Activated CD4-positive, CD25-positive, alpha-beta regulatory T cell (primary cell): ENCODE measurements at regions not wholly inside any gene's neighbourhood (a gene's known extent, or its start where the extent isn't known, plus 50 kb on each side); places are given as distances from the start of the nearest gene placed in this dataset.

Experiments used
- DNase-seq, 4 experiments: peaks; one replicate each; lab custom pipeline; 2025; lab: John Stamatoyannopoulos, UW

DNA sequence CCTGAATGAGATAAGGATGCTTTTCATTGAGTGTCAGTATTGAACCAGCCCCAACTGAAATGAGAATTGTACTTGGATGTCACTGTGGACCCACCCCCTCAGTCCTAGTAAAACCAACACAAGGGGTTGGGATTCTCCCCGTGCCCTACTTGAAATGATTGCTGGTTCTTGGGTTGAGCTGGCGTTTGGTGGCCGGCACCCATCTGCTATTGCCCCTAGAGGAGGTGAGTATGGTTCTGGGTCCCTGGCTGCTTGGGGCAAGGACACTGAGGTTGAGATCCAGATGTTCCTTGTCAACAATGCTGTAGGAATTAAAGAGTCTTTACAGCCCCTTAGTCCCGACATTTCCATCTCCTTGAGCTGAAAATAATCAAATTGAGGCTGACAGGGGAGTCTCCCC, 170.0 kb upstream of the ZNF32 start:
- no peak for DNase-seq

DNA sequence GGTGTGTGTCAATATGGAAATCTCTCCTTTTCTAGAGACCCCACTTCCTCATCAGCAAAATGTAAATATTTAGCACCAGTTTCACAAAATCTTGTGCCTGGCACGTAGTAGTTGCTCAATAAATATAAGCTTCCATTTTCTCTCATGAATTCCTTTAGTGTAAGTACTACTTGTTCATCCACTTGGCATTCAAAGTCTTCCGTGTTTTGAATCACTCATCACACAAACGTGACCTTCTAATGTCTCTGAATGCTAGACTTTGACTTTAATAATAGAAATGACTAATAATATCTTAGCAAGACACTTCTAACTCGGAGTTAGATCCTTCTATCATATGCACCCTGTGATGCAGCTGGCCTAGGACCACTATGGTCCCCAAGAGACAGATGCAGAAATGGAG, 168.7 kb upstream of the ZNF32 start:
- DNase-seq = no peak

DNA sequence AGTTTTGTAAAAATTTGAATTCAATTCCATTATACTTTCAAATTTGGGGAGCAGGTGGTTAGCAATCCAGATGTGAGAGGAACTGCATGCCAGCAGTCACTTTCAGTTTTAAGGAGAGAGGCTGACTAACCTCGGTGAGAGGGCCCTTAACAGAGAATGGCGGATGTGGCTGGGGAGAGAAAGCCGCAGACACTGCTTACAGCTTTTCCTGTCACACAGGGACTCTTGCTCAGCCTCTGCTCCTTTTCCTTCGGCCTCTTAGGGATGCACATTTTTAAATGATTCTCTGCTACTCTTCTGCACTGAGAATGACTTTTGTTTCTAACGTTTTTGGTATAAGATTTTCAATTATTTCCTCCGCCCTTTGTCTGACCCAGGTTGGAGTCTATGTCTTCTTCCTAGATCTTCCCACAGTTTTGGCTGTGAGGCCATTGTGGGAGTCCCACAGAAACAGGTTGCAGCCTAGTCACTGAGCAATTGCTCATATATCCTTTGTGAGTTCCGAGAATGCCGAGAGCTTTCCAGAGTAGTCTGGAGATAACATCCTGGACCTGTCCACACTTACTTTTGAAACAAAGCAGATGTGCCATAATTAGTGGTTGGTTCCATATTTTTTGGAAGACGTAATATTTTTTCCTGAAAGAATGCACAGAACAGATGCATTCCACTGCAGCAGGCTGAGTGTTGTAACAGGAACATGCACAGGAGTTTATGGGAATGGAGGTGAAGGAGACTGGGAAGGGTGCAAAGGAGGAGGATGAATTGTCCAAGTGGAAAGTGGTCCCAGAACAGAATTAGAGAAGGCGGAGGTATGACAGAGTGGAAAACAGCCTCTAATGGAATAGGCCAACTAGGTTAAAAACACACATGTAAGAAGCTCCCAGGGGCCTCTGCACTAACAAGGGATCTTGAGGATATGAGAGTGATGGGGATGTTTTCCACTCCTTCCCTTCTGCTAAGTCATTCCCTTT, 168.0 kb upstream of the ZNF32 start:
- DNase-seq = peak in 3 of 4 experiments; percentile 17 to 24 (median 20)

DNA sequence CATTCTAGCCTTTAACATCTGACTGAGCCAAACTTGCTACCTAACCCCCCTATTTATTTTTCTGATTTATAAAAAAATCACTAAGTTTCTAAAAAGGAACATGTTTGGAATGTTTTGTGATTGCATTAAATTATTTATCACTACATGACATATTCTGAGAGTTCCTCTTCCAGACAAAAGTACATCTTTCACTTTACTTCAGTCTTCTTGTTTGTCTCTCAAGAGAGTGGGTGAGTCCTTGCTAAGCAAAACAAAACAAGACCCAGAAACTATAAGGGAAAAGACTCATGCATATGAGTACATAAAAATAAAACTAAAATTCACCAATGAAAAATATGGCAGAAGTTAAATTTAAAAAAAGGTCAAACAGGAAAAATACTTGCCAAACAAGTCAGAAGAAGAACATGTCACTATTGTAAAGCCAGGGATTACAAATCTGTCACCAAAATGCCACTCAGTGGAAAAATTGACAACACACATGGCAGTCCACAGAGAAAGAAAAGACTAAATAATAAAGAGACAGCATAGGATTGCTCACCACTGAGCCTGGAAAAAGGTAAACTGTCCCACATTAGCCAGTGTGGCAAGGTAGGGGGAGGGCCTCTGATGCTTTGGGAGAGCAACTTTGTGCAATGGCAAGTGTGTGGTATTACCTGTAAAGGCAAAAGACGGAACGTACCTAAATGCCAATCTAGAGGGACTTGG, 166.7 kb upstream of the ZNF32 start:
- no peak for DNase-seq

DNA sequence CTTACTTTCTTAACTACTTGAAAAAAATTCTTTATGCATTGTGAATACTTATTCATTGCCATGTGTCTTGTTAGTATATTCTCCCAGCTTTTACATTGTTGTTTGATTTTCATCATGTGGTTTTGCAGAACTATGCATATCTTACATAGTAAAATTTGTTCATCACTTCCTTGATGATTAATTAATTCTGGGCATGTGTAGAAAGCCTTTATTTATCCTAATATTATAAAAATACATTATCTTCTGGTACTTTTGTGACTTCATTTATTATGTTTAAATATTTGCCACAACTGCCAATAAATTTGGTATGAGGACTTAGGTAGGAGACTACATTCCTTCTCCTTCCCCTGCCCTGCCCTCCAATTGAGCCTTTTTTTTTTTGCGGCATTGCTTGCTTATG, 166.0 kb upstream of the ZNF32 start:
- no peak for DNase-seq

DNA sequence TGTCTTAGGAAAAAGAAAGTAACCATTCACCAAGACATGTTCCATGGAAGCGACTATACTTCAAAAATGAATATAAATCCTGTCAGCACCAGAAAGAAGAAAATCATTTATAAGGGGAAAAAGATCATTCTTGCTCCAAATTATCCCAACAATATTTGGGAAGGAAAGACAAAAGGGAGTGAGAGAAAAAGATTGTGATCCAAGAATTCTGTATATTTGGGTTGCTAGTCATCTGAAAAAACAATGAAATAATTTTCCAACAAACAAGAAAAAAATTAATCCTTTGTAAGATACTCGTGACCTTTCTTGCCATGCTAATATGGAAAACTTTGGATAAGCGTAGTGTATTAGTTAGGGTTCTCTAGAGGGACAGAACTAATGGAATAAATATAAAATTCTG, 163.2 kb upstream of the ZNF32 start:
- no peak for DNase-seq

DNA sequence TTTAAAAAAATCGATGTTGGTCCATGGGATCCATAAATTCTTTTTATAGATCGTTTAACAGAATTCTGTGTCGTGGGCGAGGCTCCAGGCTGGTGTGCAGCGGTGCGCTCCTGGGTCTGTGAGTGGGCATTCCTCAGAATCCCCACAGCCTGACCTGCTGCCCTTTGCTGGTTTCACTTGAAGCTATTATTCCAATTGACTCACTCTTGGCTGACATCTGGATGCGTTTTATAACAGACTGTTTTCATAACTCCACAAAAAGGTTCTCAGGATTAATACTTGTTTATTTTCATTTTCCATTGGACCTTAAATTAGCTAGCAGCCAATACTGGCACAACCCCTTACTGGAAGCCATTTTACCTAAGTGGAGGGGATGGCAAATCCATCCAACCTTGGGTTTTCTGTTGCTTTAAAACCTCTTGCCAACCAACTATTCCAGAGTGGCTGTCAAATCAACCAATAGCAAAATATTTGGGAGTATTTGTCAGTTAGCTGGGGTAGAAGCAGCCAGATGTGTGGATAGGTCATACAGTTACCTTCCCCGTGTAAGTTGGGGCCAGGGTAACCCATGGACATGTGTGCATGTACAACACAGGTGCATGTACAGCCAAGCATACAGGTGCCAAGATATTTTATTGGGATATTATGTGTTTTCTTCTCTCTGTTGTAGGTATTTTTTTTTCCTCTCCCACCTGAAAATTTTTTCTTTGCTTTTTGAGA, 160.7 kb upstream of the ZNF32 start:
- no peak for DNase-seq

DNA sequence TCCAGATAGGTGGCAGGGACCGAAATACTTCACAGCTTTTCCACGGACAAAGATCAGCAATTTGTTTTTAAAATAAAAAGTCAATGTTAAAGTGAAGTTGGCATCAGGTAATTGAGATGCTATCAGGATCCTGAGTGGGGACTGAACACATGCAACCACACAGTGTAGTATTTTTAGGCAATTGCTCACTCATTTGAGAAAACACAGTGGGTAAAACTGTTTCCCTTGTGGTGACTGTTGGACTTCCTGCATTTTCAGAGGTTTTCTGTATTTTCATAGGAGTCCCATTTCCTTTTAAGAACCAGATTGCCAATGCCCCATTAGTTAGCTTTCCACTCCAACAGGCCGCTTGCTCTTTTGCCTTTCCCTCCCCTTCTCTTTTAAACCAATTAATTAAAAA, 159.5 kb upstream of the ZNF32 start:
- no peak for DNase-seq

DNA sequence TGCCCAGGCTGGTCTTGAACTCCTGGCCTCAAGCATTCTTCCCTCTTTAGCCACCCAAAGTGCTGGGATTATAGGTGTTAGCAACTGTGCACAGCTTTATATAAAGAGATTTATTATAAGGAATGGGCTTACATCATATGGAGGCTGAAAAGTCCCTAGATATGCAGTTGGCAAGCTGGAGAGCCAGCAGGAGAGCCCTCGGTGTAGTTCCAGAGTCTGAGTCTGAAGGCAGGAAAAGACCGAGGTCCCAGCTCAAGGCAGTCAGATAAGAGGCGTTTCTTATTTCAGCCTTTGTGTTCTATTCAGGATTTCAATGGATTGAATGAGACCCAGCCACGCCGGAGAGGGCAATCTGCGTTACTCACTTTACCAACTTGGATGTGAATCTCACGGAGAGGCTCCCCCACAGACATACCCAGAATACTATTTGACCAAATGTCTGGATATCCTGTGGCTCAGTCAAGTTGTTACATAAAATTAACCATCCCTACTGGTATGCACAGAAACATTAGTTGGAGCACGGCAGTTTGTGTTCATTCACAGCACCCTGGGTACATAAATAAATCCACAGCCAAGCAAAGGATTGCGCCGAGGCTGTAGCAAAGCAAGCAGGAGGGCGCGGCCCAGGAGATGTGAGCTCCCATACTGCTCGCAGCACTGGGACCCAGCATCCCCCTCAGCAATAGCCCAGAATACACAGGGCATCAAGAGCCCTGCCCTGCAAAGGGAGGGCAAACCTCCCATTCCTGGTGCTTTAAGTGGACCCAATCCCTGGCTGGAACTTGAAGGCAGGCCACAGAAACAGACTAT, 158.4 kb upstream of the ZNF32 start:
- DNase-seq = no peak

DNA sequence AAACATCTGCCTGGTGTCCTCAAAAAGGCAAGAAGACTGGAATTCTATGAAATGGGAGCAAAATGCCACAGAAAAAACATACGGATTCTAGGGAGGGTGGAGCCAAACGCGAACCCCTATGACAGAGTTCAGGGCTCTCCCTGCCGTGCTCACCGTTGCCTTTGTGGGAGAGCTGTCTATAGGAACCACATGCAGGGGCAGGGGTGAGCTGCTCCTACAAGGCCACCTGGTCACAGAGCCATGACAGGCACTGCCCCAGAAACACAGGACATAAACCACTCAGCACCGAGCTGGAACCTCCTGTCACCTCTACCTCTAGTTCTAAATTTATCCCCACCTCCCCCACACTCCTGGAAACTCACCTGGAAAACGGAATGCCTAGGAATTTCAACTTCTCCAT, 155.1 kb upstream of the ZNF32 start:
- DNase-seq = no peak

DNA sequence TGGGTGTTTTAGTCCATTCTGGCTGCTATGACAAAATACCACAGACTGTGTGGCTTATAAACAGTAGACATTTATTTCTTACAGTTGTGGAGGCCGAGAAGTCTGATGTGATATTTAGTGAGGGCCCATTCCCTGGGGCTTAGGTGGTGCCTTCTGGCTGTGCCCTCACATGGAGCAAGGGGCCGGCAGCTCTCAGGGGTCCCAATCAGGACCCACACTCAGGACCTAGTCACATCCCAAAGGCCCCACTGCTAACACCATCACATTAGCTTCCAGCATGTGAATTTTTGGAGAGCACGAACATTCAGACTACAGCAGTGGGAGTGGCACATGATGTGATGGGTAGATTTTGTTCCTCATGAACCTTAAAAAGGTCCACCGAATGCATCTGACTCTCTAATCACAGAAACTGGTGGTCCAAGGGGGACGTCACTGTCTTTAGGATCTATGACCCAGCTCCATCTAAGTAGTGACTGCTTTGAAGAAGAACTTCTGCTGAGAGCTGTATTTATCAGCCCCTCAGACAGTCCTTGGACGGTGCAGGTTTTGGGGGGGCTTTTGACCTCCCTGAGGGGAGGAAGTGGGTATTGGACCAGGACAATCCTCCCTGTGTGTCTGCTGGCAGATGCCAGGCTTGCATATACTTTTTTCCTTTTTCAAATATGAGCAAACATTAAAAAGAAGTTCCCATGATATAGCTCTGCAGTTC, 154.5 kb upstream of the ZNF32 start:
- DNase-seq = no peak

DNA sequence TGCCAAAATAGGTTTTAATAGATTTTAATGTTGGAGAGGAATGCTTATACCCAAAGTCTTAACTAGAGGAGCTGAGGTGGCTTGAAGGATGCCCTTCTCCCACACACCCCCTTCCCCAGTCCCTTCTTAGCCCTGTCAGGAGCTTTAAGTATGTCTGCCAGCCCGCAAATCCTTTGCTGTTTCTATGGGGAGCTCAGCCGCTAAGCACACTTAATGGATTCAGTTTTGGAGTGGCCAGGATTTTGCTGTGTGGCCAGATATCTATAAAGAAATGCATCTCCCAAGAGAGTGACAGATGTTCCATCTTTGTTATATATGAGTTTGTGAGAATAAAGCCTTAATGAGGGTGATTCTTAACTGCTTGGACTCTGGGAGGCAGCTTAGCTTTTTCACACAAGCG, 152.9 kb upstream of the ZNF32 start:
- no peak for DNase-seq

DNA sequence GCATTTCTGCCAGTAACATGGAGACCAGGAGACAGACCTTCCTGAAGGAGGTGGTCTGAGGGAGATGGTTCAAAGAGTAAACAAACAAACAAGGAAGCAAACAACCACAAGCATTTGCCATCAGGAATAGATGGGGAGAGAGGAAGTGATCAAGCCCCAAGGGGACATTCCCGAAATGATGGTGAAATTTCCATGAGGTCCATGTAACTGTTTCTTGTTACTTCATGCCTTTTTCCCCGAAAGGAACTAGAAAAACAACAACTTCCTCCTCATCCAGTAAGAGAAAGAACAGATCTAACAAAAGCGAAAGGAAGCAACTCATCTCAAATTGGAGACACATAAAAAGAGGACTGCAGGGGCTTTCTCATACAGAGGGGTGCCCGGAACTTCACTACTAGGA, 152.5 kb upstream of the ZNF32 start:
- no peak for DNase-seq

DNA sequence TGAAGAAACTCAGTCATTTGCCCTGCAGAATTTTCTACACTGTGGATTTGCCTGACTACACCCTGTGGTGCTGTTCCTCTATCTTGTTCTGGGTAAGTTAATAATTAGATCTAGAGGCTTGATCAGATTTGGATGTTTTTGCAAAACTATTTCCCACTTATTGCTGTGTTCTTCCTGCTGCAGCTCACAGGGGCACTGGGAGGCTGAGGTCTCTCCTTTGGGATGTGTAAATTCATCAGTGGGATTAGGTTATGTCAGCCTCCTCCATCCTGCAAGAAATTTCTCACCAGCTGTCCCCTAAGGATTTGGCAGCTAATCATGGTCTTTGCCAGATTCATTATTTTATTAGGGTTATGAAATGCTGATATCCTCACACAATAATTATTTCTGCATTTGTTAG, 148.1 kb upstream of the ZNF32 start:
- no peak for DNase-seq

DNA sequence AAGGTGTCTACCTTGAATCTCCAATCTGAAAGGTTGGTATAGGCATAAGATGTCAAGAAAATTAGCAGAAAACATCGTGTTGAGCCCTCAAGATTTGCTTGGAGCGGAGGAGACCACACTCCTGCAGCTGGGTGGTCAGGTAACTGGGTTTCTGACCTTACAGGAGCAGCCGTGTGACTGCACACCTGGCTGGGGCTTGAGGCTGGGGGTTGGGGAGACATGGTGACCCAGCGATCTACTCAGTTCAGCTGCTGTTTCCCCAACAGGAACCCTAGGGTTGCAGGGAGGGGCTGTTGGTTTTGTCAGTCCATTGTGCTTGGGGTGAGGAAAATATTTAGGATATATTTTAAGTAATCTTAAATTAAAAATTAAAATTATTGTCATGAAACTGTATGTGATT, 147.0 kb upstream of the ZNF32 start:
- DNase-seq = no peak

DNA sequence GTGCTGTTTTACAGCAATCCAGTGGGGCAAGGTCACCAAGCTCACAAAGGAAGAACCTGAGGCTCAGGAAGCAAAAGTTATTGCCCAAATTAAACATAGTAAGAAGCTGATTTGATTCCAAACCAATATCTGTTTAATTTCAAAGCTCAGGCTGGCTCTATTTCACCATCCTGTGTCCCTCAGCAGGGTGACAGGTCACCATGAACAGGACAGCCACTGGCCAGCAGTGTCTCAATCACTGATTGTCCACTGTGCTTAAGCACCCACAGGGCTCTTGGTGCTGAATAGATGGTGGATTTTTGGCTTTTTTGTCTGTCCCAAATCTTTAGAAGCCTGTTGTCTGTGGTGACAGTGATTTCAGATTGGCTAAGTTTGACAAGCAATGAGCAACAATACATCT, 146.4 kb upstream of the ZNF32 start:
- DNase-seq = no peak

DNA sequence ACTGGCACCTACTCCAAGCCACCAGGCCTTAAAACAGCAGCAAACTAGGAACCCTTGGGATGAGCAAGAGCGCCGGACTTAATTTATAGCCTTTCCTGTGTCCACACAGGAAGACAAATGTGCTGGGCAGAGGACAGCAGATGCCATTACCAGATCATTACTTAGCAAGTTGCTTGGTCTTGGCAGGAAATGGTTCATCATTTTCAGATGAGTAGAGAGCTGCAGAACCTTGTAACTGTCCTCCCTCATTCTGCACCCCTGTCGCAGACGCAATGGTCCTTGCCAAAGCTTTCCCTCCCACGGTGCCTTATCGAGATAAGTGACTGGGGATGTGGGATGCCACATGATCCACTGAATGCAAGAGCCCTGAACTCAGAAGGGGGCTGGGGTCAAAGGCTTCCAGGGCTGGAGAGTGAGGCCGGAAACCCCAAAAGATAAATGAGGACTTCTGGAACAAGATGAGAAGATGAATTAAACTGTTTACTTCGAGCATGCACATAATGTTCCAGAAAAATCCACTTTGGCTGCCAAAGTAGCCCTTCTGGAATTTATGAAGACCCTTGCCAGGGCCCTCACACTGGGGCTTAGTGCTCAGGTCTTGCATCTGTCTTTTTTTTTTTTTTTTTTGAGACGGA, 145.6 kb upstream of the ZNF32 start:
- DNase-seq = no peak

DNA sequence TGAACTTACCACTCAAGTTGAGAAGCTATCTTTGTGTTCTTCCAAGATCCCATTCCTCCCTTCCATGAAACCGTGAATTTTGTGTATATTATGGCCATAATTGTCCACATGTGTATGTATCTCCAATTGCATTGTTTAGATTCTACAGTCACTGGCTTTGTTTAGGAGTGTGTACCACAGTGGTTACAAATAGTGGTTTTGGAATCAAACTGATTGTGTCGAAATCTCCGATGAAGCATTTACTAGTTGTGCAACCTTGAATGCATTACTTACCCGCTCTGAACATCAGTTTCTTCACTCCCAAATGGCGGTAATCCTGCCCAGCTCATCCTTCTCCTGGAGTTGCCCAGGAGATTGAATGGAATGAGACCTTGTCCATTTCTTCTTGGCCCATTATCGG, 145.0 kb upstream of the ZNF32 start:
- no peak for DNase-seq

DNA sequence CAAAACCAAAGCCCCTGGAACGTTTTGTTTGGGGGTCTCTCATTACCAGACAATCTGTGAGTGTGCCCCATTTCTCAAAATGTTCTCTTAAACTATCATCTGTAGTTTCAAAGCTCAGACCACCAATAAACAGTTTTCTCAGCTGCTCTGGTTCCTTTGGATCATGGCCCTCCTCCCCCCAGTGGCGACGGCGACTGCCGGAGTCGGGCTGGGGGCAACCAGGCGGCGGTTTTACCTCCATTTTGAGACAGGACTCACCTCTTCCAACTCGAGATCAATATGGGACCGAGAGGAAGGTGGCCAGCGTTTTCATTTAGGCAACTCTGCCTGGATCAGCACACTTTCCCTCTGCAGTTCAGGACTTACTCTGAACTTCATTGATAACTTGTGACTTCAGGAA, 141.5 kb upstream of the ZNF32 start:
- no peak for DNase-seq

DNA sequence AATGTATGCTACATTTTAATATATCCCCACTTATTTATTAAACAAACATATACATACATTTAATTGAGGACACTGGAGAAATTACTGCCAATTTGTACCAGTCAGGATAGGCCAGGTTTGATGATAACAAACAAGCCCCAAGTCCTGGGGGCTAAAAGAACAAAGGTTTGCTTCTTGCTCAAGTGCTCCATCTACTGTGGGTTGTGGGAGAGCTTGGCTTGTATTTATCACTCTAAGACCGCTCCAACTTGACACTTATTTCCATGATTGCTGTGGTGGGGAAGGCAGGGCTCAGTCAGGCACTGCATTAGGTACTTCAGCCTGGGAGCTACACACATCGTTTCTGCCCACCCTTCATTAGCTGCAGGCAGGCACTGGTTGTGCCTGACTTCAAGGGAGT, 136.6 kb upstream of the ZNF32 start:
- DNase-seq = no peak

DNA sequence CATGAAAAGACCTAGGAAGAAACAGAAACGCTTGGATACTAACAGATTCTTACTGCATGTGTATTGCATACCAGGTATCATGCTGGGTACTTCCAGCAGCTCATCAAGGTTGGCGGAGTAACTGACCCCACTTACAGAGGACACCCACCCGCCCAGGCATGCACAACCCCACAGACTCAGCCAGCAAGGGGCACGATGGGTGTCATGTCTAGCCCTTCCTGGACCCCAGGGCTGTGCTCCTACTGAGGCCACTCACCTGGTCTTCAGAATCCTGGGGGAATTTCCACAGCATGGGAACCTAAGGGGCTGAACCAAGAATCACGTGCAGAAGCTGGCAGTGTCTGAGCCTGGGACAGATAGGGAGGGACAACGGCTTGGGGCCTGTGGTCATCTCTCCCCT, 134.1 kb upstream of the ZNF32 start:
- no peak for DNase-seq
